PFSK-1 (cell line): ENCODE measurements at regions not wholly inside any gene's neighbourhood (a gene's known extent, or its start where the extent isn't known, plus 50 kb on each side); places are given as distances from the start of the nearest gene placed in this dataset.

Source experiments
- POLR2AphosphoS5 ChIP-seq: IDR thresholded peaks from 2 replicates; pipeline ENCODE4 v1.6.1; 2012; ENCODE audit warnings: low read depth, mild to moderate bottlenecking, control low read depth, low read length, moderate library complexity
- REST ChIP-seq, 2 experiments: IDR thresholded peaks; 2 replicates each; pipeline versions ENCODE4 v1.6.1 to v1.8.0; 2011 to 2012; ENCODE audit warnings: low read depth in 2 of 2, low read length in 2 of 2, control low read depth in 1 of 2, inconsistent platforms in 1 of 2, mild to moderate bottlenecking in 1 of 2, moderate library complexity in 1 of 2; ENCODE audit not compliant: insufficient read depth in 1 of 2
- TAF1 ChIP-seq: IDR thresholded peaks from 2 replicates; pipeline ENCODE4 v1.6.1; 2012; ENCODE audit warnings: low read length, control low read depth, borderline replicate concordance; ENCODE audit not compliant: insufficient read depth

DNA sequence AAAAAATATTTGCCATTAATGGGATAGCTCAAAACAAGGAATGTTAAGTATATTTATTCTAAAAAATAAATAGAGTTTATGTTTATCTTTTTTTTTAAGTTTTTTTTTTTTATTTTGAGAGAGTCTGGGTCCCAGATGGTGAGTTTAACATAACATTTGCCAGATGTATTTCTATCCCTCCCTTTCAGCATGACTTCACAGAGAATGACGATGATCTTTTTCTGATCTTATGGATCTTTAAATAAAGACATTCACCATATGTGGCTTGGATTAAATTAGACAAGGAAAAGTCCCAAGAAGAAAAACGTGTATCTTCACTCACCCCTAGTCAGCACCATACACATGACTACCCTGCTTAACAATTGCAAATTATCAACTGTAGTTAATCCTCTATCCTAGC, 839.8 kb upstream of the CNTN5 start:
- TF ChIP-seq REST (IDR thresholded peaks at IDR 0.05; ENCODE audit: insufficient read depth in 1 of 2, low read depth in 2 of 2, low read length in 2 of 2) = no peak
- TF ChIP-seq POLR2AphosphoS5 = no peak
- TF ChIP-seq TAF1 = no peak
